HL-60 (cell line): ENCODE measurements at regions not wholly inside any gene's neighbourhood (a gene's known extent, or its start where the extent isn't known, plus 50 kb on each side); places are given as distances from the start of the nearest gene placed in this dataset.

ENCODE experiments used
- GABPA ChIP-seq: IDR thresholded peaks from 2 replicates; pipeline ENCODE4 v1.6.1; 2012; ENCODE audit warnings: low read depth
- POLR2AphosphoS5 ChIP-seq: IDR thresholded peaks from 2 replicates; pipeline ENCODE4 v1.6.1; 2012; ENCODE audit warnings: low read depth
- SPI1 ChIP-seq: IDR thresholded peaks from 2 replicates; pipeline ENCODE4 v1.6.1; 2012; ENCODE audit warnings: low read depth, mild to moderate bottlenecking, borderline replicate concordance
- TF ChIP-seq, protein P1 (sequence below): IDR thresholded peaks from one replicate; pipeline ENCODE4 v1.5.1; 2011; ENCODE audit warnings: low read length, control low read depth, inconsistent platforms; ENCODE audit not compliant: insufficient read depth
- TF ChIP-seq, protein P2 (sequence below): IDR thresholded peaks from 2 replicates; pipeline ENCODE4 v1.6.1; 2012; ENCODE audit warnings: low read depth; ENCODE audit not compliant: insufficient replicate concordance

DNA sequence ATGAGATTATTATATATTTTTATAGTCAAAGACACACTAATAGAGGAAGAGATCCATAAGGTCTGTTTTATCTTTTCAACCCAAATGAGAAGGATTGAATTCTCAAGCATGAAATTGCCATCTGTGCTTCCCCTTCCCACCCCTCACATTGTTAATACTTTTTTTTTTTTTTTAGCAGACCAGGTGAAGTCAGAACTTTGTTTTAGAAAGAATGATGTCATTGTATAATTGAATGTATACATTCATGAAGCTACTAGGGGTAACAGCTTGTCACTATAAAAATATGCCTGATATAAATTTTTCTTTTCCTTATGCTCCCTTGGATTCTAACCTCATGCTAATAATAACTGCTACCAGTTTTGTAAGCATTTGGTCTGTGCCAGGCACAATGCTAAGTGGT is 88.9 kb downstream of the TFAP2B start:
- TF ChIP-seq POLR2AphosphoS5 (no peak), GABPA (no peak), SPI1 (no peak)
- TF ChIP-seq, protein P1, sequence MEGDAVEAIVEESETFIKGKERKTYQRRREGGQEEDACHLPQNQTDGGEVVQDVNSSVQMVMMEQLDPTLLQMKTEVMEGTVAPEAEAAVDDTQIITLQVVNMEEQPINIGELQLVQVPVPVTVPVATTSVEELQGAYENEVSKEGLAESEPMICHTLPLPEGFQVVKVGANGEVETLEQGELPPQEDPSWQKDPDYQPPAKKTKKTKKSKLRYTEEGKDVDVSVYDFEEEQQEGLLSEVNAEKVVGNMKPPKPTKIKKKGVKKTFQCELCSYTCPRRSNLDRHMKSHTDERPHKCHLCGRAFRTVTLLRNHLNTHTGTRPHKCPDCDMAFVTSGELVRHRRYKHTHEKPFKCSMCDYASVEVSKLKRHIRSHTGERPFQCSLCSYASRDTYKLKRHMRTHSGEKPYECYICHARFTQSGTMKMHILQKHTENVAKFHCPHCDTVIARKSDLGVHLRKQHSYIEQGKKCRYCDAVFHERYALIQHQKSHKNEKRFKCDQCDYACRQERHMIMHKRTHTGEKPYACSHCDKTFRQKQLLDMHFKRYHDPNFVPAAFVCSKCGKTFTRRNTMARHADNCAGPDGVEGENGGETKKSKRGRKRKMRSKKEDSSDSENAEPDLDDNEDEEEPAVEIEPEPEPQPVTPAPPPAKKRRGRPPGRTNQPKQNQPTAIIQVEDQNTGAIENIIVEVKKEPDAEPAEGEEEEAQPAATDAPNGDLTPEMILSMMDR: no peak
- TF ChIP-seq, protein P2, sequence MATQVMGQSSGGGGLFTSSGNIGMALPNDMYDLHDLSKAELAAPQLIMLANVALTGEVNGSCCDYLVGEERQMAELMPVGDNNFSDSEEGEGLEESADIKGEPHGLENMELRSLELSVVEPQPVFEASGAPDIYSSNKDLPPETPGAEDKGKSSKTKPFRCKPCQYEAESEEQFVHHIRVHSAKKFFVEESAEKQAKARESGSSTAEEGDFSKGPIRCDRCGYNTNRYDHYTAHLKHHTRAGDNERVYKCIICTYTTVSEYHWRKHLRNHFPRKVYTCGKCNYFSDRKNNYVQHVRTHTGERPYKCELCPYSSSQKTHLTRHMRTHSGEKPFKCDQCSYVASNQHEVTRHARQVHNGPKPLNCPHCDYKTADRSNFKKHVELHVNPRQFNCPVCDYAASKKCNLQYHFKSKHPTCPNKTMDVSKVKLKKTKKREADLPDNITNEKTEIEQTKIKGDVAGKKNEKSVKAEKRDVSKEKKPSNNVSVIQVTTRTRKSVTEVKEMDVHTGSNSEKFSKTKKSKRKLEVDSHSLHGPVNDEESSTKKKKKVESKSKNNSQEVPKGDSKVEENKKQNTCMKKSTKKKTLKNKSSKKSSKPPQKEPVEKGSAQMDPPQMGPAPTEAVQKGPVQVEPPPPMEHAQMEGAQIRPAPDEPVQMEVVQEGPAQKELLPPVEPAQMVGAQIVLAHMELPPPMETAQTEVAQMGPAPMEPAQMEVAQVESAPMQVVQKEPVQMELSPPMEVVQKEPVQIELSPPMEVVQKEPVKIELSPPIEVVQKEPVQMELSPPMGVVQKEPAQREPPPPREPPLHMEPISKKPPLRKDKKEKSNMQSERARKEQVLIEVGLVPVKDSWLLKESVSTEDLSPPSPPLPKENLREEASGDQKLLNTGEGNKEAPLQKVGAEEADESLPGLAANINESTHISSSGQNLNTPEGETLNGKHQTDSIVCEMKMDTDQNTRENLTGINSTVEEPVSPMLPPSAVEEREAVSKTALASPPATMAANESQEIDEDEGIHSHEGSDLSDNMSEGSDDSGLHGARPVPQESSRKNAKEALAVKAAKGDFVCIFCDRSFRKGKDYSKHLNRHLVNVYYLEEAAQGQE: no peak
